ENCODE measurements at regions not wholly inside any gene's neighbourhood (a gene's known extent, or its start where the extent isn't known, plus 50 kb on each side); places are given as distances from the start of the nearest gene placed in this dataset.

DNA sequence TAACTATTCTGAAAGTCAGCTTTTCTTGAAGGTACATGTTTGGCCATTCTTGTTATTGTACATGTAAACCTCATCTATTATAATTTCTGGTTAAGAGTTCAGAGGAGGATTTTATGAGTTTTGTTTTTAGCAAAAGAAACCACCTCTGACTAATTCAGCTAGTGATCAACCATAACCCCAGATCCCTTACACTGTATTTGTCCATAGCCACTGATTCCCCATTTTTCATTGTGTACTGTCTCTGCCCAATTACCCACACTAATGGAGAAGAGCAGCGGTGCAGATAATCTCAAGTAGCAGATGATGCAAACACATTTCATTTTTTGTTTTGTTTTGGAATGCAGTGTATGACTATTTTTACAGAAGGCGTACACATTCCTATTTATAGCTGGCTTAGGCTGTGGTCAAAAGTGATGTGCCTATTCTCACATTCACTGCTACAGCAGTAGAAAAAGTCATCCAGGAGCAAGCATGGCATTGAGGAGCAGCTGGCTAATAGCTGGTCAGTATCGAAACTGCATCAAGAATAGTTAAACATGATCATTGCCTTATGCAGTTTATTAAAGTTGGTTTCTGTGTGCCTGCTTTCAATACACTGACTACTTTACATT lies 988.3 kb downstream of the DTWD2 start:
- TF ChIP-seq, protein P1, sequence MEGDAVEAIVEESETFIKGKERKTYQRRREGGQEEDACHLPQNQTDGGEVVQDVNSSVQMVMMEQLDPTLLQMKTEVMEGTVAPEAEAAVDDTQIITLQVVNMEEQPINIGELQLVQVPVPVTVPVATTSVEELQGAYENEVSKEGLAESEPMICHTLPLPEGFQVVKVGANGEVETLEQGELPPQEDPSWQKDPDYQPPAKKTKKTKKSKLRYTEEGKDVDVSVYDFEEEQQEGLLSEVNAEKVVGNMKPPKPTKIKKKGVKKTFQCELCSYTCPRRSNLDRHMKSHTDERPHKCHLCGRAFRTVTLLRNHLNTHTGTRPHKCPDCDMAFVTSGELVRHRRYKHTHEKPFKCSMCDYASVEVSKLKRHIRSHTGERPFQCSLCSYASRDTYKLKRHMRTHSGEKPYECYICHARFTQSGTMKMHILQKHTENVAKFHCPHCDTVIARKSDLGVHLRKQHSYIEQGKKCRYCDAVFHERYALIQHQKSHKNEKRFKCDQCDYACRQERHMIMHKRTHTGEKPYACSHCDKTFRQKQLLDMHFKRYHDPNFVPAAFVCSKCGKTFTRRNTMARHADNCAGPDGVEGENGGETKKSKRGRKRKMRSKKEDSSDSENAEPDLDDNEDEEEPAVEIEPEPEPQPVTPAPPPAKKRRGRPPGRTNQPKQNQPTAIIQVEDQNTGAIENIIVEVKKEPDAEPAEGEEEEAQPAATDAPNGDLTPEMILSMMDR (conservative IDR thresholded peaks at IDR 0.05 in 1 of 2, IDR thresholded peaks at IDR 0.05 in 1 of 2; ENCODE audit: extremely low read depth in 1 of 2, insufficient read depth in 1 of 2, low read depth in 1 of 2, low read length in 2 of 2), result no peak
- TF ChIP-seq EZH2 (IDR thresholded peaks at IDR 0.05; ENCODE audit: borderline replicate concordance, low read length), result no peak

Data from mammary epithelial cell (primary cell).